Activated CD4-positive, CD25-positive, alpha-beta regulatory T cell (primary cell): ENCODE measurements at regions not wholly inside any gene's neighbourhood (a gene's known extent, or its start where the extent isn't known, plus 50 kb on each side); places are given as distances from the start of the nearest gene placed in this dataset.
"Not testable (repeated sequence)": the region's sequence is repeated elsewhere in the genome, so short reads cannot be mapped to it uniquely, and the experiment has no call there.

Experiments
- DNase-seq, 4 experiments: peaks; one replicate each; lab custom pipeline; 2025; lab: John Stamatoyannopoulos, UW

GRCh38 chr6:145546265-145546664 is 189.1 kb downstream of the EPM2A start:
- no peak for DNase-seq

GRCh38 chr6:145547594-145548335 is 187.6 kb downstream of the EPM2A start:
- DNase-seq: no peak

- DNase-seq: no peak
Observed at GRCh38 chr6:145548933-145549648, 186.2 kb downstream of the EPM2A start.

- DNase-seq: no peak
Observed at GRCh38 chr6:145551164-145551563, 184.2 kb downstream of the EPM2A start.

- DNase-seq: no peak
Observed at GRCh38 chr6:145555084-145555483, 180.2 kb downstream of the EPM2A start.

- no peak for DNase-seq
Observed at GRCh38 chr6:145557474-145557873, 177.8 kb downstream of the EPM2A start.

GRCh38 chr6:145559836-145560235 is 175.5 kb downstream of the EPM2A start:
- DNase-seq: no peak

- DNase-seq: no peak
Observed at GRCh38 chr6:145561095-145562072, 173.9 kb downstream of the EPM2A start.

GRCh38 chr6:145562771-145563615 is 172.3 kb downstream of the EPM2A start:
- no peak for DNase-seq

- DNase-seq: no peak
Observed at GRCh38 chr6:145564553-145564952, 170.8 kb downstream of the EPM2A start.

- DNase-seq: no peak
Observed at GRCh38 chr6:145567684-145568252, 167.6 kb downstream of the EPM2A start.

GRCh38 chr6:145569140-145569539 is 166.2 kb downstream of the EPM2A start:
- no peak for DNase-seq

GRCh38 chr6:145570336-145570735 is 165.0 kb downstream of the EPM2A start:
- DNase-seq: not testable (repeated sequence)

GRCh38 chr6:145574269-145574668 is 161.1 kb downstream of the EPM2A start:
- not testable (repeated sequence) for DNase-seq
